ENCODE measurements at regions not wholly inside any gene's neighbourhood (a gene's known extent, or its start where the extent isn't known, plus 50 kb on each side); places are given as distances from the start of the nearest gene placed in this dataset.

- H3K4me2 ChIP-seq (ENCODE audit: low read depth, low read length) = no peak overlapping the region
- no peak overlapping the region for H2BK5ac ChIP-seq (ENCODE audit: low read depth, low read length, poor library complexity, severe bottlenecking)
- no peak overlapping the region for H2AFZ ChIP-seq (replicated peaks; ENCODE audit: low read length, poor library complexity)
- no peaks in the 10 kb centered on the region for H3K27me3 ChIP-seq (ENCODE audit: control insufficient read depth, insufficient read depth, low read length)
- H4K5ac ChIP-seq (ENCODE audit: low read depth, low read length) = no peak overlapping the region
- H2BK15ac ChIP-seq (ENCODE audit: low read depth, low read length) = no peak overlapping the region
- no peaks in the 10 kb centered on the region for H3K4me1 ChIP-seq (ENCODE audit: control insufficient read depth, insufficient read depth, low read length)
- ATAC-seq (ENCODE audit: low read depth) (no peak), DNase-seq (no peak)
- in situ Hi-C loops (cut with MboI; ENCODE audit: low sequenced_read_pairs) (no loop called here), dilution Hi-C loops (cut with HindIII; ENCODE audit: low sequenced_read_pairs, unreplicated experiment) (no loop called here), intact Hi-C loops (cut with micrococcal nuclease) (no loop called here)
- H2AK9ac ChIP-seq (replicated peaks; ENCODE audit: low read depth, low read length, poor library complexity) = no peak overlapping the region
- no peak overlapping the region for H3K56ac ChIP-seq (ENCODE audit: extremely low read depth, insufficient read depth, low read length)
- no peaks in the 10 kb centered on the region for H3K79me1 ChIP-seq (ENCODE audit: low read depth in 1 of 2, low read length in 2 of 2)
- no peak overlapping the region for H3K4ac ChIP-seq (ENCODE audit: low read depth, low read length)
- H3K4me3 ChIP-seq (ENCODE audit: insufficient read depth, low read depth, low read length) = no peak overlapping the region
- BruUV-seq (replicated peaks) = no TSS peak
- H2BK120ac ChIP-seq (ENCODE audit: low read depth, low read length) = no peak overlapping the region
- H3K14ac ChIP-seq (replicated peaks; ENCODE audit: low read depth, low read length) = no peak overlapping the region
- no peak overlapping the region for H3K18ac ChIP-seq (ENCODE audit: low read depth, low read length)
- POLR2A ChIA-PET (ENCODE audit: unreplicated experiment) = no interaction called here
- H3K27ac ChIP-seq (ENCODE audit: insufficient read depth, low read length) = no peak overlapping the region
- no peaks in the 10 kb centered on the region for H3K36me3 ChIP-seq (ENCODE audit: control insufficient read depth, insufficient read depth, low read length)
- no peak overlapping the region for H3K9ac ChIP-seq (ENCODE audit: low read depth, low read length)
- no peaks in the 10 kb centered on the region; the same call in 1 of the 2 replicates for H3K9me3 ChIP-seq (ENCODE audit: control insufficient read depth, insufficient read depth, low read length)
- H4K91ac ChIP-seq (ENCODE audit: insufficient read depth, low read depth, low read length) = no peak overlapping the region
- H2AK5ac ChIP-seq (ENCODE audit: low read depth, low read length) = no peak overlapping the region
- no peak overlapping the region for H3K23ac ChIP-seq (ENCODE audit: low read depth, low read length)
- CTCF ChIA-PET = no interaction called here
- H3K9me1 ChIP-seq (ENCODE audit: insufficient read depth, low read length) = no peaks in the 10 kb centered on the region
- H4K20me1 ChIP-seq (ENCODE audit: insufficient read depth, low read length) = no peaks in the 10 kb centered on the region
- no peak overlapping the region for H4K8ac ChIP-seq (ENCODE audit: low read depth in 2 of 2, low read length in 2 of 2)
- H2BK20ac ChIP-seq (ENCODE audit: low read depth, low read length) = no peak overlapping the region
- no peak for TF ChIP-seq MAFK (IDR thresholded peaks at IDR 0.05; ENCODE audit: low read depth, low read length)
- TF ChIP-seq CTCF (conservative IDR thresholded peaks at IDR 0.05; ENCODE audit: low read depth, low read length) = no peak
- no peak for TF ChIP-seq CHD1 (IDR thresholded peaks at IDR 0.05; ENCODE audit: low read depth, low read length)
- no peak for TF ChIP-seq RFX5 (IDR thresholded peaks at IDR 0.05; ENCODE audit: low read depth, low read length)
- TF ChIP-seq ELK1 (IDR thresholded peaks at IDR 0.05; ENCODE audit: borderline replicate concordance, low read depth, low read length) = no peak
- TF ChIP-seq USF2 (IDR thresholded peaks at IDR 0.05; ENCODE audit: low read depth, low read length) = no peak
- no peak for TF ChIP-seq BHLHE40 (IDR thresholded peaks at IDR 0.05; ENCODE audit: low read depth, low read length)
- no peak for TF ChIP-seq CEBPB (IDR thresholded peaks at IDR 0.05; ENCODE audit: low read depth, low read length)
- no peak for TF ChIP-seq NFE2L2 (IDR thresholded peaks at IDR 0.05; ENCODE audit: low read depth, low read length)
- no peak for TF ChIP-seq POLR2A (IDR thresholded peaks at IDR 0.05; ENCODE audit: low read depth, low read length)
- TF ChIP-seq RCOR1 (IDR thresholded peaks at IDR 0.05; ENCODE audit: insufficient replicate concordance, low read length) = no peak
- TF ChIP-seq MXI1 (IDR thresholded peaks at IDR 0.05; ENCODE audit: borderline replicate concordance, low read depth, low read length) = no peak
Observed at GRCh38 chr3:135581806-135582205, 383.7 kb upstream of the PPP2R3A start.
